ENCODE measurements at regions not wholly inside any gene's neighbourhood (a gene's known extent, or its start where the extent isn't known, plus 50 kb on each side); places are given as distances from the start of the nearest gene placed in this dataset.
"Not testable (repeated sequence)": the region's sequence is repeated elsewhere in the genome, so short reads cannot be mapped to it uniquely, and the experiment has no call there.

GRCh38 chr5:53167836-53168235, 58.3 kb upstream of the MOCS2 start:
- no peak for TF ChIP-seq CTCF (IDR thresholded peaks at IDR 0.05; ENCODE audit: insufficient read depth, low read depth, low read length)
- POLR2A ChIA-PET = no interaction called here
- Histone ChIP-seq H3K36me3 (ENCODE audit: control insufficient read depth, insufficient read depth, low read length) (no peaks in the 10 kb centered on the region), H3K4me3 (ENCODE audit: low read depth, low read length) (no peak overlapping the region), H3K27me3 (ENCODE audit: control insufficient read depth, insufficient read depth, low read length) (no peaks in the 10 kb centered on the region)
- CTCF ChIA-PET = interaction anchor here (0.9 to 1.4 kb wide), 3 partner anchors 305 to 1067 kb away, joined by 3 read pairs; no protein-coding TSS in a partner anchor
- peak; percentile 4 for DNase-seq (ENCODE audit: low read depth)

DNA sequence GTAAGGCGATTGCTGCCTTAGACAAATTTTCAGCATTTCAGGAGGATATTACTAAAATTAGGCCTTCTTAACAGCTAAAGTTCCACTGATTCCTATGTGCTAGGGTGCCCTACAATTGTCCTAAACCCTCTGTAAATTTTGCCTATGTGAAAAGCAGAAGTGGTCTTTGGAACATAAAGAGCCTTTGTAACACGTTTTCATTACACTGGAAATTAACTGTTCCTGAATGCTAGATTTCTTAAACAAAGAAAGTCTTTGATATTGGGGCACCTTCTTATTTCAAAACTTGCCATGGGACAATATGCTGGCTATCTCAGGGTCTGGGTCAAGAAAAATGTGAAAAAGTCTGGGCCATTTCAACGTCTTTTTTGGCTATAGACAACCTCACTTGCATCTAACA, 60.4 kb upstream of the MOCS2 start:
- no peak for TF ChIP-seq CTCF (IDR thresholded peaks at IDR 0.05; ENCODE audit: insufficient read depth, low read depth, low read length)
- H3K36me3 ChIP-seq (ENCODE audit: control insufficient read depth, insufficient read depth, low read length) = no peaks in the 10 kb centered on the region
- H3K27me3 ChIP-seq (ENCODE audit: control insufficient read depth, insufficient read depth, low read length) = no peaks in the 10 kb centered on the region
- ChIA-PET CTCF (interaction anchor here (0.7 to 2.5 kb wide), 12 partner anchors 11 to 1065 kb away, joined by 3 to 15 read pairs (median 4); no protein-coding TSS in a partner anchor), POLR2A (no interaction called here)
- no peak overlapping the region for H3K4me3 ChIP-seq (ENCODE audit: low read depth, low read length)
- no peak for DNase-seq (ENCODE audit: low read depth)

- TF ChIP-seq CTCF (IDR thresholded peaks at IDR 0.05; ENCODE audit: insufficient read depth, low read depth, low read length) = peak; percentile 65
- Histone ChIP-seq H3K4me3 (ENCODE audit: low read depth, low read length) (no peak overlapping the region), H3K36me3 (ENCODE audit: control insufficient read depth, insufficient read depth, low read length) (no peaks in the 10 kb centered on the region), H3K27me3 (ENCODE audit: control insufficient read depth, insufficient read depth, low read length) (no peaks in the 10 kb centered on the region)
- ChIA-PET POLR2A (no interaction called here), CTCF (interaction anchor here (0.7 to 2.5 kb wide), 15 partner anchors 12 to 1064 kb away, joined by 3 to 15 read pairs (median 3); no protein-coding TSS in a partner anchor)
- no peak for DNase-seq (ENCODE audit: low read depth)
These were observed 61.3 kb upstream of the MOCS2 start for GRCh38 chr5:53170746-53171349.

DNA sequence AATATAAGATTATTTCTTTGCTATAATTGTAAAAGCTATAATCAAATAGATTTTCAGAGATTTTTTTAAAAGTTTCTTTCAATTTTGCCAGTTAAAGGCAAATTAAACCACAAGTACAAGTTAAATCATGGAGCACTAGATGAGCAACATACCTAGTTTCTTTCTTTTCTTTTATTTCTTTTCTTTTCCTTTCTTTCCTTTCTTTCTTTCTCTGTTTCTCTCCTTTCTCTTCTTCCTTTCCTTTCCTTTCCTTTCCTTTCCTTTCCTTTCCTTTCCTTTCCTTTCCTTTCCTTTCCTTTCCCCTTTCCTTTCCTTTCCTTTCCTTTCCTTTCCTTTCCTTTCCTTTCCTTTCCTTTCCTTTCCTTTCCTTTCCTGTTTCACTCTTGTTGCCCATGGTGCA, 62.5 kb upstream of the MOCS2 start:
- H3K4me3 ChIP-seq (ENCODE audit: low read depth, low read length); DNase-seq (ENCODE audit: low read depth); POLR2A ChIA-PET; H3K27me3 ChIP-seq (ENCODE audit: control insufficient read depth, insufficient read depth, low read length); H3K36me3 ChIP-seq (ENCODE audit: control insufficient read depth, insufficient read depth, low read length): not testable (repeated sequence)
- CTCF ChIA-PET = interaction anchor here (0.9 to 2.1 kb wide), 3 partner anchors 12 to 1057 kb away, joined by 3 to 6 read pairs (median 4); no protein-coding TSS in a partner anchor

DNA sequence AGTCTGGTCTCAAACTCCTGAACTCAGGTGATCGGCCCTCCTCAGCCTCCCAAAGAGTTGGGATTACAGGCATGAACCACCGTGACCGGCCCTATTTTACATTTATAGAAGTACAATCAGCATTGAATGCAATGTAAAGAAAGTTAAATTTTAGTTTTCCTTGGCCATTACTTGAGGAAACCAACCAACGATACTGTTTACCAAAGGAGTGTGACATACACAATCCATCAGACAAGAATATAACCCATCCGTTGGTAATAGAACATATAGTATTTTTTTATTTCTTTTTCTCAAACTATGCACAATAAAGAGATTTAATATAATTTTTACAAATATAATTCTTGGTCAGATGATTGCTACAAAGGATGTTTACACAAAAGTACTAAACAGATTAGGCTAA, 63.1 kb upstream of the MOCS2 start:
- H3K36me3 ChIP-seq (ENCODE audit: control insufficient read depth, insufficient read depth, low read length) = no peaks in the 10 kb centered on the region
- DNase-seq (ENCODE audit: low read depth) = no peak
- ChIA-PET CTCF (no interaction called here), POLR2A (no interaction called here)
- H3K27me3 ChIP-seq (ENCODE audit: control insufficient read depth, insufficient read depth, low read length) = no peaks in the 10 kb centered on the region
- no peak for TF ChIP-seq CTCF (IDR thresholded peaks at IDR 0.05; ENCODE audit: insufficient read depth, low read depth, low read length)
- H3K4me3 ChIP-seq (ENCODE audit: low read depth, low read length) = no peak overlapping the region

DNA sequence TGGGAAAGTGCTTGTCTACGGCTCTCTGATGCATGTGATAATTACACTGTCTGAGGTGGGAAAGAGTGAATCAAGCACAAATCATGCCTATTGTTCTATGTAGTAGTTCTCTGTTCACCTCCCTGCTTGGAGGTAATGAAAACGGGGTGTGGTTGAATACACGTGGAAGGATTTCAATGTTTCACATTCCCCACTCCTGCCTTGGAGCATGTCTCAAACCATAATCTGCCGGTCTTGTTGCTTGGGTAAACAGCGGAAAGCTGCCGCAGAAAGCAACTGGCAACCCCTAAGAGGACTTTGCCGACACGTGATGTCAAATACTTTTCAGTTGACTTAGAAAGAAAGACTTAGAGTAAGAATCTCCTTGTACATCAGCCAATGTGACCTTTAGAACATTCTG, 63.5 kb upstream of the MOCS2 start:
- no peaks in the 10 kb centered on the region for H3K36me3 ChIP-seq (ENCODE audit: control insufficient read depth, insufficient read depth, low read length)
- no peaks in the 10 kb centered on the region for H3K27me3 ChIP-seq (ENCODE audit: control insufficient read depth, insufficient read depth, low read length)
- H3K4me3 ChIP-seq (ENCODE audit: low read depth, low read length) = no peak overlapping the region
- no peak for TF ChIP-seq CTCF (IDR thresholded peaks at IDR 0.05; ENCODE audit: insufficient read depth, low read depth, low read length)
- CTCF ChIA-PET = no interaction called here
- POLR2A ChIA-PET = no interaction called here
- no peak for DNase-seq (ENCODE audit: low read depth)
